ENCODE measurements at regions not wholly inside any gene's neighbourhood (a gene's known extent, or its start where the extent isn't known, plus 50 kb on each side); places are given as distances from the start of the nearest gene placed in this dataset.

DNA sequence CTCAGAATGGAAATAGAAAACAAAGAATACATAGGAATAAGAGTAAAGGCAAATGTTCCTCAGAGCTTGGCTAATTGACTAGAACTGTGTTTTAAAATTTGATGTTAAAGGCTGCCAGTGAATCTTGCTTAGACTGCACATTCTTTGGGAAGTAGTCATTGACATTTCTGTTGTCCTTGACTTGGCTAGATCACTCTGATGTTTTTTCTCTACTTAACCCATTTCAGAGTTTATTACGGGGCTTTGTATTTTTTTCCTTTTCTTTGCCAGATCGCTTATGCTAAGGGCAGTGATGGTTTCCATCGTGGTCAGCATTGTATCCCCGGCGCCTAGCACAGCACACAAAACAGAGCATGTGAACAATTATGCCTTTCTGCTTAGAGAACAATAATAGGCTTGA lies 1126.7 kb upstream of the CDH9 start:
- WGBS, 2 experiments (ENCODE audit: extremely low coverage in 1 of 2, insufficient coverage in 1 of 2, insufficient read length in 1 of 2, insufficient replicate concordance in 2 of 2, low coverage in 1 of 2, low lambda C conversion rate in 2 of 2, missing lambda C conversion rate in 1 of 2): 89% methylated on average over 2 of the region's 5 CpGs; no CpG with 5 or more reads in 1 of the 2 experiments
- no peaks in the 10 kb centered on the region for H3K27me3 ChIP-seq (replicated peaks in 1 of 4; ENCODE audit: control insufficient read depth in 3 of 4, extremely low read depth in 1 of 4, insufficient read depth in 3 of 4, low read length in 3 of 4)
- no peaks in the 10 kb centered on the region for H3K9me3 ChIP-seq (ENCODE audit: insufficient read depth in 2 of 2, low read depth in 1 of 2, low read length in 1 of 2)
- no peak overlapping the region for H2BK20ac ChIP-seq (ENCODE audit: low read length)
- no peak overlapping the region for H3K9ac ChIP-seq (replicated peaks in 1 of 4; ENCODE audit: extremely low read depth in 1 of 4, low read depth in 3 of 4, low read length in 3 of 4)
- TF ChIP-seq SRF (IDR thresholded peaks at IDR 0.05; ENCODE audit: low read depth, low read length) (no peak), KDM5A (IDR thresholded peaks at IDR 0.05; ENCODE audit: low read length) (no peak), YY1 (IDR thresholded peaks at IDR 0.05; ENCODE audit: low read depth, low read length) (no peak)
- no peak overlapping the region for H2BK12ac ChIP-seq (ENCODE audit: low read depth, low read length)
- H3K36me3 ChIP-seq (ENCODE audit: control insufficient read depth in 2 of 4, insufficient read depth in 4 of 4, low read length in 3 of 4): no peaks in the 10 kb centered on the region
- H4K8ac ChIP-seq (ENCODE audit: extremely low read depth, insufficient read depth, low read length): no peak overlapping the region
- no peaks in the 10 kb centered on the region for H3K79me2 ChIP-seq (ENCODE audit: control insufficient read depth in 1 of 2, insufficient read depth in 2 of 2, low read length in 2 of 2)
- no peak overlapping the region for H3K18ac ChIP-seq (ENCODE audit: extremely low read depth, low read length)
- no peaks in the 10 kb centered on the region for H3K79me1 ChIP-seq (ENCODE audit: low read depth, low read length)
- no peak overlapping the region for H2AFZ ChIP-seq (ENCODE audit: low read length)
- H4K91ac ChIP-seq (replicated peaks; ENCODE audit: insufficient read length, low read length): no peak overlapping the region
- no peak overlapping the region for H2AK5ac ChIP-seq (ENCODE audit: low read depth, low read length)
- H3K23ac ChIP-seq (ENCODE audit: insufficient read length): no peak overlapping the region
- POLR2A ChIA-PET (ENCODE audit: partially characterized antibody): no interaction called here
- DNase-seq (ENCODE audit: low read depth in 1 of 2, low spot score in 2 of 2) (no peak), FAIRE-seq (no peak)
- H3K56ac ChIP-seq (replicated peaks; ENCODE audit: insufficient read length, low read depth, low read length): no peak overlapping the region
- no peak overlapping the region for H2BK120ac ChIP-seq (replicated peaks; ENCODE audit: low read depth, low read length)
- CTCF ChIA-PET (ENCODE audit: partially characterized antibody): no interaction called here
- no peaks in the 10 kb centered on the region for H3K23me2 ChIP-seq (ENCODE audit: low read depth, low read length)
- H3K4ac ChIP-seq (replicated peaks; ENCODE audit: insufficient read length, low read depth, low read length): no peak overlapping the region
- H4K20me1 ChIP-seq (replicated peaks in 1 of 2; ENCODE audit: control insufficient read depth in 1 of 2, insufficient read depth in 2 of 2, low read length in 2 of 2): no peaks in the 10 kb centered on the region
- H3K27ac ChIP-seq (ENCODE audit: low read depth, low read length): no peak overlapping the region
- H3K4me1 ChIP-seq (replicated peaks in 1 of 4; ENCODE audit: control insufficient read depth in 3 of 4, insufficient read depth in 4 of 4, low read length in 3 of 4): no peaks in the 10 kb centered on the region
- no peak overlapping the region for H3K4me3 ChIP-seq (ENCODE audit: extremely low read depth in 1 of 4, insufficient read depth in 2 of 4, low read depth in 3 of 4, low read length in 4 of 4)
- no peak overlapping the region for H3K4me2 ChIP-seq (ENCODE audit: insufficient read depth in 1 of 2, low read depth in 2 of 2, low read length in 2 of 2)
- H3K14ac ChIP-seq (ENCODE audit: insufficient read length): no peak overlapping the region
- no peak overlapping the region for H2BK5ac ChIP-seq (ENCODE audit: low read depth, low read length)
- H2BK15ac ChIP-seq (ENCODE audit: low read length): no peak overlapping the region
- H4K5ac ChIP-seq (ENCODE audit: insufficient read length, low read depth, low read length): no peak overlapping the region

Data from H1 (cell line).